ENCODE measurements at regions not wholly inside any gene's neighbourhood (a gene's known extent, or its start where the extent isn't known, plus 50 kb on each side); places are given as distances from the start of the nearest gene placed in this dataset.

GRCh38 chr19:31501427-31502195 lies 152.4 kb upstream of the TSHZ3 start:
- DNase-seq (ENCODE audit: low read depth in 2 of 2) = no peak

GRCh38 chr19:31502536-31503170 lies 153.4 kb upstream of the TSHZ3 start:
- no peak for DNase-seq (ENCODE audit: low read depth in 2 of 2)

- no peak for DNase-seq (ENCODE audit: low read depth in 2 of 2)
Observed at GRCh38 chr19:31503211-31503610, 154.0 kb upstream of the TSHZ3 start.

GRCh38 chr19:31504221-31504620 lies 155.0 kb upstream of the TSHZ3 start:
- no peak for DNase-seq (ENCODE audit: low read depth in 2 of 2)

GRCh38 chr19:31505596-31505910 lies 156.3 kb upstream of the TSHZ3 start:
- DNase-seq (ENCODE audit: low read depth in 2 of 2) = no peak

GRCh38 chr19:31506102-31506501 lies 156.9 kb upstream of the TSHZ3 start:
- no peak for DNase-seq (ENCODE audit: low read depth in 2 of 2)

GRCh38 chr19:31510635-31511034 lies 161.4 kb upstream of the TSHZ3 start:
- DNase-seq (ENCODE audit: low read depth in 2 of 2) = no peak

GRCh38 chr19:31511098-31511497 lies 161.9 kb upstream of the TSHZ3 start:
- DNase-seq (ENCODE audit: low read depth in 2 of 2) = no peak

- DNase-seq (ENCODE audit: low read depth in 2 of 2) = no peak
Observed at GRCh38 chr19:31511696-31512095, 162.5 kb upstream of the TSHZ3 start.

GRCh38 chr19:31512181-31512970 lies 163.1 kb upstream of the TSHZ3 start:
- DNase-seq (ENCODE audit: low read depth in 2 of 2) = no peak

GRCh38 chr19:31513841-31514240 lies 164.6 kb upstream of the TSHZ3 start:
- no peak for DNase-seq (ENCODE audit: low read depth in 2 of 2)

GRCh38 chr19:31515931-31516330 lies 166.7 kb upstream of the TSHZ3 start:
- DNase-seq (ENCODE audit: low read depth in 2 of 2) = no peak

GRCh38 chr19:31516756-31517155 lies 167.5 kb upstream of the TSHZ3 start:
- no peak for DNase-seq (ENCODE audit: low read depth in 2 of 2)

GRCh38 chr19:31517224-31518180 lies 168.3 kb upstream of the TSHZ3 start:
- no peak for DNase-seq (ENCODE audit: low read depth in 2 of 2)

GRCh38 chr19:31518216-31519020 lies 169.2 kb upstream of the TSHZ3 start:
- DNase-seq (ENCODE audit: low read depth in 2 of 2) = no peak

- no peak for DNase-seq (ENCODE audit: low read depth in 2 of 2)
Observed at GRCh38 chr19:31519256-31519655, 170.0 kb upstream of the TSHZ3 start.

- DNase-seq (ENCODE audit: low read depth in 2 of 2) = no peak
Observed at GRCh38 chr19:31519908-31520307, 170.7 kb upstream of the TSHZ3 start.

- no peak for DNase-seq (ENCODE audit: low read depth in 2 of 2)
Observed at GRCh38 chr19:31520633-31521032, 171.4 kb upstream of the TSHZ3 start.

GRCh38 chr19:31525610-31526147 lies 176.4 kb upstream of the TSHZ3 start:
- no peak for DNase-seq (ENCODE audit: low read depth in 2 of 2)

GRCh38 chr19:31527443-31527842 lies 178.2 kb upstream of the TSHZ3 start:
- DNase-seq (ENCODE audit: low read depth in 2 of 2) = no peak

GRCh38 chr19:31528261-31528660 lies 179.0 kb upstream of the TSHZ3 start:
- DNase-seq (ENCODE audit: low read depth in 2 of 2) = no peak

All from stimulated activated CD8-positive, alpha-beta memory T cell treated with anti-CD3 and anti-CD28 coated beads, Interleukin-15, amount 100 ng/mL, for 48 hours (primary cell).